ENCODE measurements at regions not wholly inside any gene's neighbourhood (a gene's known extent, or its start where the extent isn't known, plus 50 kb on each side); places are given as distances from the start of the nearest gene placed in this dataset.

GRCh38 chr3:162492446-162493081 is 996.0 kb downstream of the OTOL1 start:
- no peaks in the 10 kb centered on the region for H3K9me2 ChIP-seq
- TF ChIP-seq JUND (IDR thresholded peaks at IDR 0.05): peak; percentile 40; the same call in 1 of the 2 replicates
- peak; percentile 38; the same call in 1 of the 2 replicates for TF ChIP-seq TEAD4 (IDR thresholded peaks at IDR 0.05; ENCODE audit: borderline replicate concordance, insufficient read depth)
- no peak for TF ChIP-seq RXRA (IDR thresholded peaks at IDR 0.05; ENCODE audit: borderline replicate concordance, low read depth)
- no peak for TF ChIP-seq NFIC (IDR thresholded peaks at IDR 0.05; ENCODE audit: borderline replicate concordance)
- peak; percentile 44; the same call in 1 of the 2 replicates for TF ChIP-seq FOSL2 (IDR thresholded peaks at IDR 0.05; ENCODE audit: borderline replicate concordance, low read depth)
- no peaks in the 10 kb centered on the region for H3K36me3 ChIP-seq (replicated peaks in 1 of 2; ENCODE audit: control insufficient read depth in 1 of 2, insufficient read depth in 2 of 2, low read length in 1 of 2)
- ChIA-PET POLR2A (no interaction called here), CTCF (interaction anchor here (0.5 kb wide), 1 partner anchor 693 kb away, joined by 3 read pairs; no protein-coding TSS in a partner anchor)
- H4K20me1 ChIP-seq (ENCODE audit: insufficient read depth): no peaks in the 10 kb centered on the region
- H3K9me3 ChIP-seq: no peaks in the 10 kb centered on the region
- H3F3A ChIP-seq (replicated peaks; ENCODE audit: insufficient read depth): peaks cover 11% of the 10 kb centered on the region
- H3K4me1 ChIP-seq (ENCODE audit: control insufficient read depth in 1 of 2, insufficient read depth in 2 of 2, low read depth in 1 of 2, low read length in 1 of 2): peaks cover 0 to 14% of the 10 kb centered on the region in 2 experiments; a peak in 2 of 4 replicates
- H3K4me3 ChIP-seq (ENCODE audit: low read depth in 2 of 2, low read length in 1 of 2): no peak overlapping the region
- H3K27ac ChIP-seq (ENCODE audit: low read depth in 2 of 2, low read length in 1 of 2): peak overlapping the region in 1 of 2 experiments; percentile 48; a peak in 3 of 4 replicates
- WGBS (ENCODE audit: low lambda C conversion rate): 39% methylated on average over 4 of the region's 4 CpGs
- no peak for DNase-seq
- H3K27me3 ChIP-seq (ENCODE audit: insufficient read depth): no peaks in the 10 kb centered on the region
- no peaks in the 10 kb centered on the region for H3K79me2 ChIP-seq (ENCODE audit: insufficient read depth)
- H3K9ac ChIP-seq: no peak overlapping the region
- H3K4me2 ChIP-seq: peak overlapping the region; percentile 53; the same call in 1 of the 2 replicates
- H2AFZ ChIP-seq (ENCODE audit: low read depth): no peak overlapping the region; the same call in 1 of the 2 replicates

DNA sequence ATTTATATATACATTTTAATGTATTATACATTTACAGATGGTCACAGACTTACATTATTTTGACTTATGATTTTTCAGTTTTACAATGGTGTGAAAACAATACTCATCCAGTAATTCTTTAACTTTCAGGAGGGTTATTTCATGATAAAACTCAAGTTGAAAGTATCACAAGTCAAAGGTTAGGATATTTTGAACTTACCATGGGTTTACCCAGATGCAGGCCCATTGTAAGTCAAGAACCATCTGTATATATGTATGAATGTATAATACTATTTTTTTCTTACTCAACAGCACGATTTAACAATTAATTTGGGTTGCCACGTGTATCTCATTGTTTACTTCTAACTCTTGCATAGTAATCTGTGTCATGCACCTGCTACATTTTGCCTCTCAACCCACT is 1002.0 kb downstream of the OTOL1 start:
- H3K4me2 ChIP-seq: no peak overlapping the region
- no peaks in the 10 kb centered on the region for H3K9me3 ChIP-seq
- no peaks in the 10 kb centered on the region for H4K20me1 ChIP-seq (ENCODE audit: insufficient read depth)
- H3K79me2 ChIP-seq (ENCODE audit: insufficient read depth): no peaks in the 10 kb centered on the region
- POLR2A ChIA-PET: no interaction called here
- no peaks in the 10 kb centered on the region for H3K36me3 ChIP-seq (replicated peaks in 1 of 2; ENCODE audit: control insufficient read depth in 1 of 2, insufficient read depth in 2 of 2, low read length in 1 of 2)
- no peak overlapping the region for H2AFZ ChIP-seq (ENCODE audit: low read depth)
- TF ChIP-seq GATA2 (CRISPR knock-in tag; IDR thresholded peaks at IDR 0.05) (no peak), GABPA (IDR thresholded peaks at IDR 0.05; ENCODE audit: low read depth) (no peak), CHD2 (IDR thresholded peaks at IDR 0.05; ENCODE audit: low read length, partially characterized antibody) (no peak), YY1 (IDR thresholded peaks at IDR 0.05; ENCODE audit: low read depth) (no peak), FOSL2 (IDR thresholded peaks at IDR 0.05; ENCODE audit: borderline replicate concordance, low read depth) (no peak), RAD21 (IDR thresholded peaks at IDR 0.05; ENCODE audit: low read length) (no peak), IRF3 (IDR thresholded peaks at IDR 0.05; ENCODE audit: low read depth, low read length) (no peak), POLR2AphosphoS5 (IDR thresholded peaks at IDR 0.05; ENCODE audit: low read depth, low read length) (no peak), NFIC (IDR thresholded peaks at IDR 0.05; ENCODE audit: borderline replicate concordance) (no peak), PBX3 (IDR thresholded peaks at IDR 0.05) (no peak), RCOR1 (IDR thresholded peaks at IDR 0.05; ENCODE audit: low read length) (no peak), SMC3 (IDR thresholded peaks at IDR 0.05; ENCODE audit: low read depth, low read length) (no peak), ELF1 (IDR thresholded peaks at IDR 0.05) (no peak), EP300 (IDR thresholded peaks at IDR 0.05; ENCODE audit: borderline replicate concordance in 1 of 2, low read depth in 1 of 2, low read length in 1 of 2) (no peak), NRF1 (IDR thresholded peaks at IDR 0.05; ENCODE audit: low read depth, low read length) (no peak), TAF1 (IDR thresholded peaks at IDR 0.05; ENCODE audit: borderline replicate concordance, low read depth, low read length) (no peak), RFX5 (IDR thresholded peaks at IDR 0.05; ENCODE audit: low read length) (no peak)
- TF ChIP-seq, protein P1, sequence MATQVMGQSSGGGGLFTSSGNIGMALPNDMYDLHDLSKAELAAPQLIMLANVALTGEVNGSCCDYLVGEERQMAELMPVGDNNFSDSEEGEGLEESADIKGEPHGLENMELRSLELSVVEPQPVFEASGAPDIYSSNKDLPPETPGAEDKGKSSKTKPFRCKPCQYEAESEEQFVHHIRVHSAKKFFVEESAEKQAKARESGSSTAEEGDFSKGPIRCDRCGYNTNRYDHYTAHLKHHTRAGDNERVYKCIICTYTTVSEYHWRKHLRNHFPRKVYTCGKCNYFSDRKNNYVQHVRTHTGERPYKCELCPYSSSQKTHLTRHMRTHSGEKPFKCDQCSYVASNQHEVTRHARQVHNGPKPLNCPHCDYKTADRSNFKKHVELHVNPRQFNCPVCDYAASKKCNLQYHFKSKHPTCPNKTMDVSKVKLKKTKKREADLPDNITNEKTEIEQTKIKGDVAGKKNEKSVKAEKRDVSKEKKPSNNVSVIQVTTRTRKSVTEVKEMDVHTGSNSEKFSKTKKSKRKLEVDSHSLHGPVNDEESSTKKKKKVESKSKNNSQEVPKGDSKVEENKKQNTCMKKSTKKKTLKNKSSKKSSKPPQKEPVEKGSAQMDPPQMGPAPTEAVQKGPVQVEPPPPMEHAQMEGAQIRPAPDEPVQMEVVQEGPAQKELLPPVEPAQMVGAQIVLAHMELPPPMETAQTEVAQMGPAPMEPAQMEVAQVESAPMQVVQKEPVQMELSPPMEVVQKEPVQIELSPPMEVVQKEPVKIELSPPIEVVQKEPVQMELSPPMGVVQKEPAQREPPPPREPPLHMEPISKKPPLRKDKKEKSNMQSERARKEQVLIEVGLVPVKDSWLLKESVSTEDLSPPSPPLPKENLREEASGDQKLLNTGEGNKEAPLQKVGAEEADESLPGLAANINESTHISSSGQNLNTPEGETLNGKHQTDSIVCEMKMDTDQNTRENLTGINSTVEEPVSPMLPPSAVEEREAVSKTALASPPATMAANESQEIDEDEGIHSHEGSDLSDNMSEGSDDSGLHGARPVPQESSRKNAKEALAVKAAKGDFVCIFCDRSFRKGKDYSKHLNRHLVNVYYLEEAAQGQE (IDR thresholded peaks at IDR 0.05; ENCODE audit: low read depth, low read length): no peak
- TF ChIP-seq, protein P2, sequence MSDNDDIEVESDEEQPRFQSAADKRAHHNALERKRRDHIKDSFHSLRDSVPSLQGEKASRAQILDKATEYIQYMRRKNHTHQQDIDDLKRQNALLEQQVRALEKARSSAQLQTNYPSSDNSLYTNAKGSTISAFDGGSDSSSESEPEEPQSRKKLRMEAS (IDR thresholded peaks at IDR 0.05; ENCODE audit: low read depth): no peak
- no peaks in the 10 kb centered on the region for H3F3A ChIP-seq (replicated peaks; ENCODE audit: insufficient read depth)
- no peaks in the 10 kb centered on the region for H3K4me1 ChIP-seq (ENCODE audit: control insufficient read depth in 1 of 2, insufficient read depth in 2 of 2, low read depth in 1 of 2, low read length in 1 of 2)
- H3K27ac ChIP-seq (ENCODE audit: low read depth in 2 of 2, low read length in 1 of 2): no peak overlapping the region
- H3K4me3 ChIP-seq (ENCODE audit: low read depth in 2 of 2, low read length in 1 of 2): no peak overlapping the region
- no peaks in the 10 kb centered on the region for H3K9me2 ChIP-seq
- WGBS (ENCODE audit: low lambda C conversion rate): 30% methylated on average over 2 of the region's 2 CpGs
- CTCF ChIA-PET: no interaction called here
- H3K27me3 ChIP-seq (ENCODE audit: insufficient read depth): no peaks in the 10 kb centered on the region
- no peak overlapping the region for H3K9ac ChIP-seq
- no peak for DNase-seq
